ENCODE measurements at regions not wholly inside any gene's neighbourhood (a gene's known extent, or its start where the extent isn't known, plus 50 kb on each side); places are given as distances from the start of the nearest gene placed in this dataset.
"Not testable (repeated sequence)": the region's sequence is repeated elsewhere in the genome, so short reads cannot be mapped to it uniquely, and the experiment has no call there.

DNA sequence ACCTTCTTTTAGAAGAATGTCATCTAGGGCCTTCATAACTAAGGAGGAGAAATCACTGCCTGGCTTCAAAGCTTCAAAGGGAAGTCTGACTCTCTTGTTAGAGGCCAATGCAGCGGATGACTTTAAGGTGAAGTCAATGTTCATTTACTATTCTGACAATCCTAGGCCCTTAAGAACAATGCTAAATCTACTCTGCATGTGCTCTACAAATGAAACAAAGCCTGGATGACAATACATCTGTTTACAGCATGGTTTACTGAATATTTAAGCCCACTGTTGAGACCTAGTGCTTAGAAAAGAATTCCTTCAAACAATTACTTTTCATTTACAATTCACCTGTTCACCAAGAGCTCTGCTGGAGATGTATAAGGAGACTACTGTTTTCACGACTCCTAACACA, 160.4 kb upstream of the EPHA3 start:
- no peak for DNase-seq (ENCODE audit: low spot score)

DNA sequence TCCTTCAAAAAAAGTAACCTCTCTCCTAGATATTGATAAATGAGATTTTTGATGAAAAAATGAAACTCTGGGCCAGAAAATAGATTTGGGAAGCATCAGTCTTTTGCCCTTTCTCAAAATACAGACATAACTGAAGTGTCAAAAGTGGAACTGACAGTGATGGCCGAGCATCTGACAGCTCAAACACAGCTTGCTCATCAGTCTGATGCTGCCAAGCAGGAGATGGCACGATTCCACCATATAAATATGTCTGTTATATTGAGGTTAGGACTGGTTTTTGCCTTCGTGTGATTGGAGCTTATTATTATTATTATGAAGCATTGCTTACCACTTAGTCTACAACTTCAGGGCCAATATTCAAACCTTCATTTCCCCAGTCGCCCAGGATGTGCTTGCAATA, 152.6 kb upstream of the EPHA3 start:
- no peak for DNase-seq (ENCODE audit: low spot score)

DNA sequence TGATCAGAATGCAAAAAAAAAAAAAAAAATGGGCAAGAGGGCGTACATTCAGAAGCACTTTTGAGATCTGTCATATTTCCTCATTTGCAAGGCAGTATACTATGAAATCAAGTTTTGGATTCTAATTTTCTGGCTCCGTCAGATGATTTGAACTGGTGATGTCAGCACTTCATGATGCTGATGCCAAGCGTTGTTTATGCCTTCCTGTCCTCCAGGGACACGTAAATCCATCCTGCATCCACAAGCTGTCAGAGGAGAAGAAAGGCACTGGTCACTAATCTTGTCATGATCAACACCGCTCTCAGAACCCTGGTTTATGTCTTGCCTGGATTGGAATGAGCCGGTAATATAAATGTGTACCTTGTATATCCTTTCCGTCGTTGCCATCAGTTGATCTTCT, 152.1 kb upstream of the EPHA3 start:
- DNase-seq (ENCODE audit: low spot score), result no peak

DNA sequence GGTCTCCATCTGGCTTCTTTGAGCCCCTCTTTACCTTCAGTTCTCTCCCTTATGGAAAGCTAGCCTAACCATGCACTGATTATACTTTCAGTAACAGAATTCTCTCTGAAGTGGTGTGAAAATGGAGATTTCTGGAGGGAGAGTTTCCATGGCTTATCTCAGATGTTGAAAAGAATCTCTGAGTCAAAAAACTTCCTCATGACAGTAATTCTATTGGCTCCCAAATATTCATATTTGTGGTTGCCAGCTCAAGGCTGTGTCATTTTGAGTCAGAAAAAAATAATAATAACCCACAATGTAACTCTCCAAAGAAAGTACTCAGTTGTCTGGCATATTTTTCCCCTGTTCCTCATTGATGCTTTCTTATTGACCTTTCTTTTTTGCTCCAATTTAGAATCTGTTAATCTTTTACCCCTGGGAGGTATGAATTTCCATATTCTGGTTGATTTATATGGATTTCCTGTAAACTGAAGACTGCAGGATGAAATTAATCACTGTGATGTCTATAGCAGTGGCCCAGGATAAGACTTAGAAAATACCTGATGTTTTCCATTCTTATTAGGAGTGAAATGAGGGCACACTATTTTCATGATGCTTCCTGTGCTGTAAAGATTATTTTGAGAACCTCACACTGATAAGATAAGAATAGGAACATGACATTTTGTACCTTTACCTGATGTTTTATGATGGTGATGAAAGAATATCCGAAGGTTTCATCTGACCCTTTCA, 149.5 kb upstream of the EPHA3 start:
- DNase-seq (ENCODE audit: low spot score), result peak; percentile 10

DNA sequence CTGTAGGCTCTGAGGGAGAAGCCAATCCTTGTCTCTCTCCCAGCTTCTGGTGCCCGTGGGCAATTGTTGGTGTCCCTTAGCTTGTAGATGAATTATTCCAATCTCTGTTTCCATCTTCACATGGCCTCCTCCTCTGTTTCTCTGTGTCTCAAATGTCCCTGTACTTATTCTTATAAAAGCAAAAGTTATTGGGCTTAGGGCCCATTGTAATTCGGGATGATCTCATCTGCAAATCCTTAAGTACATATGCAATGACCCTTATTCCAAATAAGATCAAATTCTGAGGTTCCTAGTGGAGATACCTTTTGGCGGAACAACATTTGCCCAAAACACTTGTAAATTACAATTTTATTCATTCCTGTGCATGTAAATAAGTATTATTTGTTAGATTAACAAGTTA, 147.4 kb upstream of the EPHA3 start:
- DNase-seq (ENCODE audit: low spot score), result no peak

DNA sequence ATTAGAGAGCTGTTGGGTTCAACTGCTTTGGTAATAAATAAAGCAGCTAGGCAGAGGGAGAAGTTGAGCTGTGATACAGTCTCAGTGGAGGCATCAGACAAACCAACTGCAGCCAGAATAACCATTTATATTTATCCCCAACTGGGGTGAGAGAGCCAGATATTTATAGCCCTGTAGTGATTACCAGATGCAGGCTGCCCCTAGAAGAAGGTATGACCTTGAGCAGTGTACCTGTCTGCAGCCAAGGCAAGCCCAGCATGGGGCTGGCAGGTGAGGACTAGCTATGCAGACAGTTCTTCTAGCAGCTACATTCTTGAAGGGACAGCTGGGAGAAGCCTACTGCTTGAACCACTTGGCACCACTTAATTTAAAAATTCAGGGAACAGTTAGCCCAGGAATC, 144.4 kb upstream of the EPHA3 start:
- no peak for DNase-seq (ENCODE audit: low spot score)

DNA sequence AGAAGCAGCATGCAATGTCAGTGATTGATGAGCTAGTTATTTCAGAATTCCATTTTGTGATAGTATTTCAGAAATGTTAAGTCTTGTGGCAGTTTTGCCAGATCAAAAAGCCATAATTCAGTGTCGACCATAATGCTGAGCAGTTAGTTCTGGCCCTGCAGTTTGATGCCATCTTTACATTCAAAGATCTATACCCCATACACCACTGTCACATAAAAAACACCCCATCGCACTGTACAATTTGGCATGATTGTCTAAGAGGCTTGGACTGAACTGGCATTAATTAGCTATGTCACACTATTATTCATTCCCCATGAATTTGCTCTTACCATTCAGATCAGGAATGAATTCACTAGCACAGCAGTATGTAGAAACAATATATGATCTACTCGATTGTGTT, 127.7 kb upstream of the EPHA3 start:
- DNase-seq (ENCODE audit: low spot score), result no peak

DNA sequence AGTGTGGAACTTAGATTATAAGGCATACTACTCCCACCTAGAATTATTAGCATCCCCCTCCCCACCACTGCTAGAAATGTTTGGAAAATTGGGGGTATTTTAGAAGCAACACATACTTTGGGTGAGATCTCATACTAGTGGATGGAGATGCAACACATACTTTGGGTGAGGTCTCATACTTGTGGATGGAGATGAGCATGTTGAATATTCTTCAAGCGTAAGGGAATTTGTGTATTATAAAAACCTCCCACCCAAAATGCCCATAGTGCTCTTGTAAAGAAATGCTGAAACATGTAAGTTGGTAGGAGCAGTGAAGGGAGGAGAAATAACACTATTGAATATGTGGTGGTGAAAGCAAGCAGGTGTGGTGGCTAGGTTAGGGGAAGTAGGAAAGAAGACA, 124.0 kb upstream of the EPHA3 start:
- DNase-seq (ENCODE audit: low spot score), result no peak

DNA sequence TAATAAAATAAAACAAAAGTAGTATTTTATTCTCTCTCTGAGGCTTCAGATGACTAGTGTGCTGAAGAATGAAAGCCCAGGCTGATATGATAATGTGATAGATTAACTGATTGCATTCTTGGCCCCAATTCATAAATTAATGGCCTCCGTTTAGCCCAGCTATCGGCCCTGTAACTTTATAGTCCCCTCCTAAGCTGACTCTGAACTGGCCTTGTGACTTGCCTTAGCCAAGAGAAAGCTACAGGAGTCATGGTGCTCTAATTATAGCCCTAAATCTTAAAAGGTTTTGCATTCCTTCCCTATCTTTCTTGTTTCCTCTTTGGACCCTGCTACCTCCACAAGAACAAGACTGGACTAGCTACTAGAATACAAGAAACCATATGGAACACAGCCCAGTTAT, 123.2 kb upstream of the EPHA3 start:
- no peak for DNase-seq (ENCODE audit: low spot score)

DNA sequence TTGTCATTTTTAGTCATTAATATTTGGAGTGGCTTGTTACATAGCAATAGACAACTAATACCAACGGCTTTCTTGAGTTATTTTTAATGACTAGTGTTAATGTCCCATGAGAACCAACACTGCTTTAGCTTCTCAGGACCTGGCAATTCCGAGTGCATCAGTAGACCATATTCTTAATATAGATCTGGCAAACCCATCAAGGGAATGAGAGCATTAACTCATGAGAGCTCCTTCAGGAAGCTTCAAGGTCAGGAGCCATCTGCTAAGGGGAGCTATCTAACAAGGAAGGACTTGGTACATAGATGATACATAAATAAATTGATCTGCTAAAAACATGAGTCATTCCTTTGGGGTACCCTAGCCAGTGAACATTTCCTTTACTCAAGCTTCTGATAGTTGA, 122.6 kb upstream of the EPHA3 start:
- no peak for DNase-seq (ENCODE audit: low spot score)

DNA sequence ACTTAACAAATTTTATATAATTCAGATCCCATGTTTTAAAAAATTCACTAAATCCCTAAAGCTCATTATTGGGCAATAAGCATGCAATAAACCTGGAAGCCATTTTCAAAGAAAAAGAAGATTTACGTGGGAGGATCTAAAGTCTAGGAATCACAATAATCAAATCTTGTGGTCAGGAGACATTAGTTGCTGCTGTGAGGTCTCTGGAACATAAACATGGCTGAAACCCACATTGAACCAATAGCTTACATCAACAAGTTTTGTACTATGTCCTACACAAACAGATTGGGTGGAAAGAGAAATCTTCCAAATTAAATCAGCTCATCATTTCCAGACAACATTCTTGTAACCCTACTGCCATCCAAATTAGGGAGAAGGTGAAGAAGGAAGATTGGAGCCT, 121.9 kb upstream of the EPHA3 start:
- DNase-seq (ENCODE audit: low spot score), result no peak

DNA sequence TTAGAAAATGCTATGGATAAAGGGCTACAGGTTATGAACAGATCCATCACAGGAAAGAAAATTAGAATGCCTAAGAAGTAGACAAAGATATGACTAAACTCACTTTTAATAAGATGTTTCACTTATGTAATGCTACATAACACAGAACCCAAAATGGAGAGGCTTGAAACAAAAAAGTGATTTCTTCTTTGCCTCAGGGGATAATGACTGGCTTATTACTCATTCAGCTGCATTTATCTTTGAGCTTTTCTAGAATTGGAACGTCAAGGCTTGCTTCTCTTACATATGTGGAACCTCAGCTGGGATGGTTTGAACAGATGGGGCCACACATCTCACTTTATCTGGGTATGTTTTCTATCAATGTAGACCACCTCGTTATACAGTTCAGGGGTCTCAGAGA, 120.6 kb upstream of the EPHA3 start:
- no peak for DNase-seq (ENCODE audit: low spot score)

DNA sequence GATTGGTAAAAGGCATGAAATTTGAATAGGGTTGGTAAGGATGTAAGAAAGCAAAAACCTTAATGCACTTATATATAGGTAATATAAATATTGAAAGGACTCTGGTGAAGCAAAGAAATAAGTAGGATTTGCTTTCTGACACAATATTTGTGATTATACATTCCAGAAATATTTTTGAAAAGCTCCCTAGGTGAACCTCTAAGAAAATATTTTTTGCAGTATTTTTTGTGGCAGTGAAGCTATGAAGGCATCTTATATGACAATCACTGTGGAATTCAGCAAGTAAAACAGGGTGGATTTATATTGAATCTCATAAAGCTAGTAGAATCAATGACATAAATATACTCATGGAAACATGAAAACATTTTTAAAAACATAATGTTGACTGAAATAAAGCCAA, 119.6 kb upstream of the EPHA3 start:
- DNase-seq (ENCODE audit: low spot score), result no peak

DNA sequence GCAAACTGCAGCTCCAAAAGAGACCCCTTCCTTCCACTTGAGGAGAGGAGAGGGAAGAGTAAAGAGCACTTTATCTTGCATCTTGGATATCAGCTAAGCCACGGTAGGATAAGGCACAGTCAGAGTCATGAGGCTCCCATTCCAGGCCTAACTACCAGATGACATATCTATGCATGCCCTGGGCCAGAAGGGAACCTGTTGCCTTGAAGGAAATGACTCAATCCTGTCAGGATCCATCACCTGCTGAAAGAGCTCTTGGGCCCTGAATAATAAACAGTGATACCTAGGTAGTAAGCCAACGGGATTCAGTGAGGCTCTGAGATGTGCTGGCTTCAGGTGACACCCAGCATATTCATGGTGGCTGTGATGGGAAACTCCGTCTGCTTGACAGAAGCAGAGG, 118.5 kb upstream of the EPHA3 start:
- no peak for DNase-seq (ENCODE audit: low spot score)

DNA sequence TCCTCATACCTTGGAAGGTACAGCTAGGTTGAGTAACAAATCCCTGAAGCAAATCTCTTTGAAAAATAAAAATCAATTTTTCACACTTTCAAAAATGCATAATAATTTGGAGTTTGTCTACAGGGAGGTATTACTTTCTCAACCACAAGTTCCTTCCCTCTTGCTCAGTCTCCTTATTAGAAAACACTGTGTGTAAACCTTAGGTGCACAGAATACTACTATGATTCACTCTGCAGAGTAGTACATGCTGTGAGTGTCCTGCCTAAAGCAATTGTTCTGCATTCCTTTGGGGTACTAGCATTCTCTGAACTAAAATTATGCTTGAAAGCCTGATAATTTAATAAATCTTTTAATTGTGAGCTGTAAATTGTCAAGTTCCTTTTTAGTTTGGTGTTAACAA, 115.9 kb upstream of the EPHA3 start:
- no peak for DNase-seq (ENCODE audit: low spot score)

DNA sequence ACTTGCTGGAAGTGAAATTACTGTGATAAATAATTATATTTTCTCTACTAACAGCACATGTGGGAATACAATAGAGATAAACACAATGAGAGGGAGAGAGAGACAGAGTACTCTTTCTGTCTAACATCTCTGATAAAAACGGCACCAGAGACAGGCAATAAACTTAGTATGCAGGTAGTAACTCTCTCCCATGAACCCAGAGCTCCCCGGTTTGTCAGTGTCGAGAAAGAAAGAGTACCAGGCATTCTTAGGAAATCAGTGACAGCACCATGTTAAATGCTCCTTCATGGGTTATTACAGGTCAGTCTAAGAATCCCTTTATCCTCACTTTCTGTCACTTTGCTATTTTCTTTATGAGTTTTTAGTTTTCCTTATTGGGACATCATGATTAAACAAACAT, 110.7 kb upstream of the EPHA3 start:
- no peak for DNase-seq (ENCODE audit: low spot score)

DNA sequence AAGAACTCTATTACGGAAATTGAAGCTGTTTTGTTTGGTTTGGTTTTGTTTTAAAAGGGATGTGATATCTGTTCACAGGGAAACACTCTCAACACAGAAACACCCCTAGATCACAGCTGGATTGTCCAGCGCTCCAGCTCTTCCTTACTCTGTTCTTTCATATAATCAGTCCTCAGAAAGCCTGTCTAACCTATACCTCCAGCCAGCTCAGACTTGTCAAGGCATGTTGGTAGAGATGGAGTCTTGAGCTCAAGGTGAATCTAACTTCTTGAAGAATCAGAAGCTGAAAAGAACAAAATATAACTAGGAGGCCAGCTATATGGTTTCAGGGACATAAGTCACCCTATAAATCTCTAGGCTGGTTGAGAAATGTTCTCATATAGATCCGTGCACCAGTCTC, 110.2 kb upstream of the EPHA3 start:
- no peak for DNase-seq (ENCODE audit: low spot score)

DNA sequence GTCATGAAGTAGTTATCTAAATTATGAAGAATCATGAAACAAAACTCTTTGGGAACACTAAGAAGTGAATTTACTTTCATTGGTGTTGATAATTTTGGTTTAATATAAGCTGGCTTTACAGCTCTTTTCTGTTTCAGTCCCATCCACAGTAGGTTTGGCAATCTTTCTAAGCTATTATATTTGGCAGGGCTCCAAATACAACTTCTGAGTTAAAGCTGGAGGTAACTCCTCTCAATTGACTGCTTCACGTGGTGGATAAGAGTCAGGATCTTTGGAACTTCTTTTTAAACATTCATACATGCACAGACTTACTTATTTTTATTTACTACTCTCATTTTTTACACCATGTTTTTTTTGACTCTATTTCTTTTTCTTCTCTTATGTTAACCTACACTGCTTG, 106.5 kb upstream of the EPHA3 start:
- DNase-seq (ENCODE audit: low spot score), result no peak

DNA sequence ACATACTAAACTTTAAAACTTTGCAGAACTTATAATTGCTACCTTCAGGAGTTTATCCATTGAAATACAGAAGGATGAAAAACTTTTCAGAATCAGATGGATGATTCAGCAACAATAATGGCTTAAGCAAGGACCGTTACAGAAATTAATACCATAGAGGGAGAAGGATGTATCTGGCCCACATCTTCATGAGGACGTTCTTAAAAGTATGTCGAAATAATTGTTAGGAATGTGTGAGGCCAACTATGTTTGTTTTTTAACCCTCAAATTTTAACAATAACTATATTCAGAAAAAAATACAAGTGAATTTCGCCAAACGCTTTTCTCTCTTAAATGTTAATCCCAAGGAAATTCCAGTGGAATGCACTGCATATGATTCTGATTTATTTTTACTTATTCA, 105.2 kb upstream of the EPHA3 start:
- no peak for DNase-seq (ENCODE audit: low spot score)

DNA sequence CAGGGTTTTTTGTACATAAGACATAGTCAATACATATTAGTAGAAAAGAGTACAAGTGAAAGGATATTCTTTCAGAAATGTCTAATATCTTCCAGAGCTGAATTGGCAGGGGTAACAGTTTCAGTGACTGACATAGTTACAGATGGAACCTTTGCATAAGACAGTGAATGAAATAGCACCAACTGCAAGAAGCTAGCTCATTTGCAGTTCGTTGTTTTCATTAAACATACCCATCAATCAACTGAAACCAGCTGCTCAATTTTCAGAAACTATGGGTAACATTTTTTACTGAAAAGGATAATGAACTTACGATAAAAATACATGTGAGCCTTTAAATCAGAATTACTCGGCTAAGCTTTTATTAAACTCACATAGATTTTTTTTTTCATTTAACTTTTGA, 93.9 kb upstream of the EPHA3 start:
- DNase-seq (ENCODE audit: low spot score), result no peak

DNA sequence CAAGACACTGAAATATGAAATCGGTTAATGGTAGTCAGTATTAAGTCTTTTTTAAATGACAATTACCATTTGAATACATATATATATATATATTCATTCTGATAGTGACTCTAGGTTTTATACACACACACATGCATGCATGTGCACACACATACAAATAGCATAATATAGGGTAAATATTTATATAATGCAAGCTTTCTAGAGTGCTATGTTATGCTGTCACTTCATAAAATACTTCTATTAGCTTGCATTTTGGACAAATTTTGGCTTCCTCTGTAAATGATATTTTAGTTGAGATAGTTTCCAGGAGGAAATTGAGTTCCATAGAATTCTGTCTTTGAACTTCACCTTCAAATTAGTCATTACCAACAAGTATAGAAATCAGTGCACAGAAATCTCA, 89.9 kb upstream of the EPHA3 start:
- no peak for DNase-seq (ENCODE audit: low spot score)

DNA sequence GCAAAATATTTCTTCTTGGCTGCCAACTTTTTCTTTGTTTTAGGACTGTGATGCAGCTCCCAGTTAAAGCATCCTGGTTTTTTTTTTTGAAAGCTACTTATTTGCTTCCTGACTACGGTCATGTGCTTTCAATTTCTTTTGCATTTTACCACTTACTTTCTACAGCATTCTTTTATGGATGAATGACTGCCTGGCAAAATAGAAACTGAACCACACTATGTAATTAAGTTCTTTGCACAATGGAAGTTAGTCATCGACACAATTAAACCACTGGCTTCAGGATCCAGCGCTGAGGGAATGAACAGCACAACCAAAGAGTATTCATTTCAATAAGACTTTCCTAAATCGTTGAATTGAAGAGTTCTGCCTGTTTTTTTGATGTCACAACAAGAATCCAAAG, 82.2 kb upstream of the EPHA3 start:
- no peak for DNase-seq (ENCODE audit: low spot score)

DNA sequence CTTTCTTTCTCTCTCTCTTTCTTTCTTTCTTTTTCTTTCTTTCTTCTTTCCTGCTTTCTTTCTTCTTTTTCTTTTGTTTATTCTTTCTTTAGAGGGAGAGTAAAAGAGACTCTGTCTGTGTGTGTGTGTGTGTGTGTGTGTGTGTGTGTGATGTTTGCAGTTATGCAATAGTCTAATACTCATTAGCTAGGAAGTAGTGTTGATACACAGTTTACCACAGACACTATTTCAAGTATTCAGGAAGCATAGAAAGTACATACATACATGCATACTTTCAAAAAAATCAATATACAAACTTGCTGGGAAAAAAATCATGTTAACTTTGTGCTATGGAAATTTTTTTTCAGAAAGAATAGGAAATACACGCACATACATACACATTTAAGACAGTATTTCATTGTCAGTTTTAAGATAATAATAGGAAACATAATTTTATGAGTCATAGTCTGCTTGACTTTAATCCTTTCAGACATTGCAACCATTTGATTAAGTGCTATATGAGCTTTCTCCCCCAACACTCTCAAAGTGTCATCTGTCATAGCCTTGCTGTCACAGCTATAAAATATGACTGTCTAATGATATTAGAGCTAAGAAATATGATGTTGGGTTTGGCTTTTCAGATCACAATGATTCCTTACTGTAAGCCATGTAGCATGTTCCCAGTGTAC, 74.9 kb upstream of the EPHA3 start:
- no peak for DNase-seq (ENCODE audit: low spot score)

DNA sequence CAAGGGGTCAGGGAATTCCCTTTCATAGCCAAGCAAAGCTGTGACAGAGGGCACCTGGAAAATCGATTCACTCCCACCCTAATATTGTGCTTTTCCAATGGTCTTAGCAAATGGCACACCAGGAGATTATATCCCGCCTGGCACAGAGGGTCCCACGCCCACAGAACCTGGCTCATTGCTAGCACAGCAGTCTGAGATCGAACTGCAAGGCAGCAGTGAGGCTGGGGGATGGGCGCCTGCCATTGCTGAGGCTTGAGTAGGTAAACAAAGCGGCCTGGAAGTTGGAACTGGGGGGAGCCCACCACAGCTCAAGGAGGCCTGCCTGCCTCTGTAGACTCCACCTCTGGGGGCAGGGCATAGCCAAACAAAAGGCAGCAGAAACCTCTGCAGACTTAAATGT, 72.7 kb upstream of the EPHA3 start:
- DNase-seq (ENCODE audit: low spot score), result not testable (repeated sequence)
